ENCODE measurements at regions not wholly inside any gene's neighbourhood (a gene's known extent, or its start where the extent isn't known, plus 50 kb on each side); places are given as distances from the start of the nearest gene placed in this dataset.

DNA sequence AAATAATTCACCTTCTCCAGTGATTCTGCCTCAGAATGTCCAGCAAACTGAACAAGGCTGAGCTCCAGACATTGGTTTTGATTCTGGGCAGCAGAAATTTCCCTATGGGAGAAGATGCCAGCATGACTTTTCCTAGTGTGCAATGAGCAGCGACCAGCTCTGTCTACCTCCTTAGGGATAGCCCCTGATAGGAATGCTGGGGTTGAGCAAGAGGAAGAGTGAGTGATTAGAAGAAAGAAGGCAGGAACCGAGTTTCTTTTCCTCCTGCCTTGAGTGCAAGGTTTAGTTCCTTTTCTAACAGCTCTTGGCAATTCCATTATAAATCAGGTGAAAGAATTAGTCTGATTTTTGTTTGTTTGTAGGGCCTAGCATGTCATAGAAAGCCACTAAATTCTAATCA, 379.0 kb downstream of the DAD1 start:
- TF ChIP-seq, protein P1, sequence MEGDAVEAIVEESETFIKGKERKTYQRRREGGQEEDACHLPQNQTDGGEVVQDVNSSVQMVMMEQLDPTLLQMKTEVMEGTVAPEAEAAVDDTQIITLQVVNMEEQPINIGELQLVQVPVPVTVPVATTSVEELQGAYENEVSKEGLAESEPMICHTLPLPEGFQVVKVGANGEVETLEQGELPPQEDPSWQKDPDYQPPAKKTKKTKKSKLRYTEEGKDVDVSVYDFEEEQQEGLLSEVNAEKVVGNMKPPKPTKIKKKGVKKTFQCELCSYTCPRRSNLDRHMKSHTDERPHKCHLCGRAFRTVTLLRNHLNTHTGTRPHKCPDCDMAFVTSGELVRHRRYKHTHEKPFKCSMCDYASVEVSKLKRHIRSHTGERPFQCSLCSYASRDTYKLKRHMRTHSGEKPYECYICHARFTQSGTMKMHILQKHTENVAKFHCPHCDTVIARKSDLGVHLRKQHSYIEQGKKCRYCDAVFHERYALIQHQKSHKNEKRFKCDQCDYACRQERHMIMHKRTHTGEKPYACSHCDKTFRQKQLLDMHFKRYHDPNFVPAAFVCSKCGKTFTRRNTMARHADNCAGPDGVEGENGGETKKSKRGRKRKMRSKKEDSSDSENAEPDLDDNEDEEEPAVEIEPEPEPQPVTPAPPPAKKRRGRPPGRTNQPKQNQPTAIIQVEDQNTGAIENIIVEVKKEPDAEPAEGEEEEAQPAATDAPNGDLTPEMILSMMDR (IDR thresholded peaks at IDR 0.05 in 2 of 3, conservative IDR thresholded peaks at IDR 0.05 in 1 of 3; ENCODE audit: borderline replicate concordance in 1 of 3, insufficient read depth in 1 of 3, low read depth in 2 of 3, low read length in 2 of 3): no peak
- TF ChIP-seq POLR2A (IDR thresholded peaks at IDR 0.05; ENCODE audit: borderline replicate concordance, extremely low read depth, insufficient read depth, insufficient read length): no peak
- TF ChIP-seq POLR2AphosphoS5 (IDR thresholded peaks at IDR 0.05; ENCODE audit: low read depth, low read length): no peak
- no peak for TF ChIP-seq YY1 (IDR thresholded peaks at IDR 0.05; ENCODE audit: extremely low read depth, insufficient replicate concordance, low read depth, low read length)
- TF ChIP-seq RAD21 (IDR thresholded peaks at IDR 0.05; ENCODE audit: low read depth): no peak
- no peak for TF ChIP-seq EZH2 (IDR thresholded peaks at IDR 0.05)
- no peak for TF ChIP-seq ZNF274 (IDR thresholded peaks at IDR 0.05; ENCODE audit: low read depth, low read length)
- no peak for TF ChIP-seq SP1 (IDR thresholded peaks at IDR 0.05; ENCODE audit: low read depth)
- TF ChIP-seq ZFX (IDR thresholded peaks at IDR 0.05): no peak
- TF ChIP-seq, protein P2, sequence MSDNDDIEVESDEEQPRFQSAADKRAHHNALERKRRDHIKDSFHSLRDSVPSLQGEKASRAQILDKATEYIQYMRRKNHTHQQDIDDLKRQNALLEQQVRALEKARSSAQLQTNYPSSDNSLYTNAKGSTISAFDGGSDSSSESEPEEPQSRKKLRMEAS (IDR thresholded peaks at IDR 0.05): no peak
- TF ChIP-seq, protein P3, sequence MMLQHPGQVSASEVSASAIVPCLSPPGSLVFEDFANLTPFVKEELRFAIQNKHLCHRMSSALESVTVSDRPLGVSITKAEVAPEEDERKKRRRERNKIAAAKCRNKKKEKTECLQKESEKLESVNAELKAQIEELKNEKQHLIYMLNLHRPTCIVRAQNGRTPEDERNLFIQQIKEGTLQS (IDR thresholded peaks at IDR 0.05): no peak
